ENCODE measurements at regions not wholly inside any gene's neighbourhood (a gene's known extent, or its start where the extent isn't known, plus 50 kb on each side); places are given as distances from the start of the nearest gene placed in this dataset.

- no CpG with 5 or more reads among the region's 3 CpGs for WGBS (ENCODE audit: extremely low coverage, insufficient read length, low lambda C conversion rate)
Measured at GRCh38 chr18:57251747-57252146, 100.6 kb upstream of the ST8SIA3 start.

More at GRCh38 chr18:57251747-57252146, 100.6 kb upstream of the ST8SIA3 start:
- H3K79me2 ChIP-seq (ENCODE audit: insufficient read depth, low read length), result no peaks in the 10 kb centered on the region
- no peak overlapping the region for H2BK20ac ChIP-seq (ENCODE audit: low read depth, low read length, poor library complexity, severe bottlenecking)
- no peaks in the 10 kb centered on the region for H3K36me3 Mint-ChIP-seq (ENCODE audit: insufficient read depth in 1 of 3, low read depth in 3 of 3)
- no peak overlapping the region for H4K5ac ChIP-seq (ENCODE audit: insufficient read length, low read depth, low read length)
- H3K27ac Mint-ChIP-seq, result no peak overlapping the region; a peak in 1 of 7 replicates
- H2BK5ac ChIP-seq (ENCODE audit: insufficient read length, low read length), result no peak overlapping the region
- no peaks in the 10 kb centered on the region for H3K9me3 ChIP-seq (ENCODE audit: control insufficient read depth, low read depth, low read length)
- H3K27ac ChIP-seq (ENCODE audit: insufficient read length, low read depth, low read length), result no peak overlapping the region
- no peak overlapping the region for H3K4me2 ChIP-seq (ENCODE audit: insufficient read depth, insufficient read length, low read length)
- no peaks in the 10 kb centered on the region for H3K27me3 Mint-ChIP-seq (ENCODE audit: low read depth)
- H3K79me1 ChIP-seq (ENCODE audit: insufficient read depth, low read depth, low read length, poor library complexity, severe bottlenecking), result no peaks in the 10 kb centered on the region
- TF ChIP-seq CTCF (conservative IDR thresholded peaks at IDR 0.05), result no peak
- no peak overlapping the region for H3K18ac ChIP-seq (ENCODE audit: insufficient read length, low read depth, low read length)
- H2BK15ac ChIP-seq (ENCODE audit: low read depth, low read length), result no peak overlapping the region
- no peak overlapping the region for H3K4ac ChIP-seq (ENCODE audit: low read depth, low read length)
- no peak overlapping the region for H2BK12ac ChIP-seq (ENCODE audit: insufficient read length, low read depth, low read length)
- no peak overlapping the region for H4K91ac ChIP-seq (ENCODE audit: insufficient read length, low read depth, low read length)
- H3K23me2 ChIP-seq (ENCODE audit: insufficient read length, low read depth, low read length, poor library complexity, severe bottlenecking), result no peaks in the 10 kb centered on the region
- H3T11ph ChIP-seq (ENCODE audit: low read length), result no peak overlapping the region
- H3K4me1 ChIP-seq (ENCODE audit: insufficient read depth, low read length), result no peaks in the 10 kb centered on the region
- no peak overlapping the region for H3K9ac ChIP-seq (ENCODE audit: extremely low read depth, insufficient read length, low read length)
- H3K4me1 Mint-ChIP-seq, result no peaks in the 10 kb centered on the region
- no peak overlapping the region for H3K56ac ChIP-seq (ENCODE audit: insufficient read length, low read depth, low read length)
- H3K27me3 ChIP-seq (ENCODE audit: insufficient read depth, low read length), result no peaks in the 10 kb centered on the region
- no peak overlapping the region for H3K4me3 Mint-ChIP-seq
- no peaks in the 10 kb centered on the region for H4K20me1 ChIP-seq (ENCODE audit: control insufficient read depth, insufficient read depth, insufficient read length)
- H3K14ac ChIP-seq (ENCODE audit: insufficient read depth, low read length), result no peak overlapping the region
- no peak overlapping the region for H4K8ac ChIP-seq (replicated peaks; ENCODE audit: insufficient read length, low read depth, low read length)
- H2AK5ac ChIP-seq (ENCODE audit: insufficient read length, low read length), result no peak overlapping the region
- no peak overlapping the region for H2AFZ ChIP-seq (ENCODE audit: low read length)
- H3K23ac ChIP-seq (ENCODE audit: insufficient read length, low read depth, low read length), result no peak overlapping the region
- H3K9me3 Mint-ChIP-seq, result no peaks in the 10 kb centered on the region
- no peak overlapping the region for H2BK120ac ChIP-seq (ENCODE audit: low read depth, low read length, poor library complexity, severe bottlenecking)
- no peak for DNase-seq
